BJ (cell line): ENCODE measurements at regions not wholly inside any gene's neighbourhood (a gene's known extent, or its start where the extent isn't known, plus 50 kb on each side); places are given as distances from the start of the nearest gene placed in this dataset.
"Not testable (repeated sequence)": the region's sequence is repeated elsewhere in the genome, so short reads cannot be mapped to it uniquely, and the experiment has no call there.

ENCODE experiments used
- CTCF ChIA-PET: fragments of 350-600 bp; formaldehyde crosslinking; extraction: SDS; loops from one replicate; lab custom pipeline; 2021; ENCODE audit warnings: antibody characterized with exemption, inconsistent platforms; lab: Yijun Ruan, JAX
- POLR2A ChIA-PET: fragments of 300-600 bp; sonication (Branson Sonifier 250); formaldehyde crosslinking; extraction: SDS; loops from one replicate; lab custom pipeline; 2021; ENCODE audit warnings: antibody characterized with exemption; lab: Charles Lee
- DNase-seq: peaks from one replicate; pipeline ENCODE4 v3.0.0-alpha.2; 2011; ENCODE audit warnings: low read depth
- H3K27me3 ChIP-seq: 2 replicates; pipeline ENCODE4 v1.6.0; 2011; ENCODE audit warnings: low read length; ENCODE audit not compliant: control insufficient read depth, insufficient read depth
- H3K36me3 ChIP-seq: 2 replicates; pipeline ENCODE4 v1.5.1; 2011; ENCODE audit warnings: low read length; ENCODE audit not compliant: control insufficient read depth, insufficient read depth
- H3K4me3 ChIP-seq: 2 replicates; pipeline ENCODE4 v1.5.1; 2011; ENCODE audit warnings: low read depth, mild to moderate bottlenecking, control low read depth, low read length
- TF ChIP-seq, protein P1 (sequence below): IDR thresholded peaks from 2 replicates; pipeline ENCODE4 v1.5.1; 2011; ENCODE audit warnings: low read depth, mild to moderate bottlenecking, control low read depth, inconsistent platforms, low read length, moderate library complexity; ENCODE audit not compliant: insufficient read depth

DNA sequence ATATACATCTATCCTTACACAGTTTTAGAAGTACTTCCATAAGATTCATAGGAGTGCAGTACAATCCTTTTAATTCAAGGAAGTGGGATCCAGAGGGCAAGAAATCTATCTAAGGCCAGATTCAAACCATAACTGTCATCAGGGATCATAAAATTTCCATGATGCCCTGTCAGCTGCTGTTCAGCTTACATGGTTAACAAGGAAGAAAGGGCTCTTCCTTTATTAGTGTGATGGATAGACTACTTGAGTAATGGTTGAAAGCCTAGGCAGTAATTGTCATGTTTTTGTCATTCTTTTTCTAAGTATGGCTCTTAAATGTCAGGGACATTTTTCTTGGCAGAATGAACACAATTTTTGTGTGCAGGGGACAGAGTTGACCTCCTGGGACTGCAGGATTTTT, 159.8 kb upstream of the CXCL13 start:
- DNase-seq, result no peak
- no peak overlapping the region for H3K4me3 ChIP-seq
- TF ChIP-seq, protein P1, sequence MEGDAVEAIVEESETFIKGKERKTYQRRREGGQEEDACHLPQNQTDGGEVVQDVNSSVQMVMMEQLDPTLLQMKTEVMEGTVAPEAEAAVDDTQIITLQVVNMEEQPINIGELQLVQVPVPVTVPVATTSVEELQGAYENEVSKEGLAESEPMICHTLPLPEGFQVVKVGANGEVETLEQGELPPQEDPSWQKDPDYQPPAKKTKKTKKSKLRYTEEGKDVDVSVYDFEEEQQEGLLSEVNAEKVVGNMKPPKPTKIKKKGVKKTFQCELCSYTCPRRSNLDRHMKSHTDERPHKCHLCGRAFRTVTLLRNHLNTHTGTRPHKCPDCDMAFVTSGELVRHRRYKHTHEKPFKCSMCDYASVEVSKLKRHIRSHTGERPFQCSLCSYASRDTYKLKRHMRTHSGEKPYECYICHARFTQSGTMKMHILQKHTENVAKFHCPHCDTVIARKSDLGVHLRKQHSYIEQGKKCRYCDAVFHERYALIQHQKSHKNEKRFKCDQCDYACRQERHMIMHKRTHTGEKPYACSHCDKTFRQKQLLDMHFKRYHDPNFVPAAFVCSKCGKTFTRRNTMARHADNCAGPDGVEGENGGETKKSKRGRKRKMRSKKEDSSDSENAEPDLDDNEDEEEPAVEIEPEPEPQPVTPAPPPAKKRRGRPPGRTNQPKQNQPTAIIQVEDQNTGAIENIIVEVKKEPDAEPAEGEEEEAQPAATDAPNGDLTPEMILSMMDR, result no peak
- no peaks in the 10 kb centered on the region for H3K27me3 ChIP-seq
- POLR2A ChIA-PET, result no interaction called here
- no peaks in the 10 kb centered on the region for H3K36me3 ChIP-seq
- CTCF ChIA-PET, result no interaction called here

DNA sequence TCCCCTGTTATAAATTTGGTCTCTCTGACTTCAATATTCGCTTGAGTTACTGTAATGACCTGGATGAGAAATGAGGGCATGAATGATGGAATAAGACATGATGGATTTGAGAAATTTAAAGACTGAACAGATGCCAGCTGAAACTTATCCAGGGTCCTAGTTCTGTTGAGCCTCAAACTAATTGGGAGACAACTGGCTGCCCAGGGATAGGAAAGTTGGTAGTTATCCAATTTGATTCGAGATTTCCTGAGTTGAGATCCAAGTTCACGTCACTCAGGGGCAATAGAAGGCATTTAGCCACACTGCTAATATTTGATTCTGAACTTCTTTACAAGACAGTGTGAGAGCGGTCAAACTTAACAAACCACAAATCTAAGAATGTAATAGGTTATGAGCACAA, 159.0 kb upstream of the CXCL13 start:
- Histone ChIP-seq H3K36me3 (no peaks in the 10 kb centered on the region), H3K4me3 (no peak overlapping the region), H3K27me3 (no peaks in the 10 kb centered on the region)
- POLR2A ChIA-PET, result no interaction called here
- TF ChIP-seq, protein P1, result no peak
- DNase-seq, result no peak
- CTCF ChIA-PET, result interaction anchor here (0.6 kb wide), 1 partner anchor 42 kb away, joined by 3 read pairs; no protein-coding TSS in a partner anchor

DNA sequence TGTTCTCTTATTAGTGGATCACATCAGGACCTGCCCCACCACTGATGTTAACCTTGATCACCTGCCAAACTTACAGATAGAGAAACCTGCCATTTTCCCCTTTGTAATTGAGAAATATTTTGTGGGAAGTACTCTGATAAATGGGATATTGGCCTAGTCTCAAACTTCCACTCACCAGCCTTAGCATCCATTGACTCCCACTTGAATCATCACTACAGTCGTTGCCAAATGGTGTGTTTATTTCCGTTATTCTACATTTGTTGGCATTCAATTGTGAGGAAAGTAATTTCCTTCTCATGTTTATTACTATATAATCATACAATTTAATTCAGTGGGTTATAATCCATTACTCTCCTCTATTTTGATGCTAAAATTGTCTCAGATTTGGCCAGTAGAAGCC, 156.4 kb upstream of the CXCL13 start:
- no peak for DNase-seq
- ChIA-PET CTCF (no interaction called here), POLR2A (no interaction called here)
- no peaks in the 10 kb centered on the region for H3K36me3 ChIP-seq
- TF ChIP-seq, protein P1, result no peak
- H3K27me3 ChIP-seq, result no peaks in the 10 kb centered on the region
- H3K4me3 ChIP-seq, result no peak overlapping the region

DNA sequence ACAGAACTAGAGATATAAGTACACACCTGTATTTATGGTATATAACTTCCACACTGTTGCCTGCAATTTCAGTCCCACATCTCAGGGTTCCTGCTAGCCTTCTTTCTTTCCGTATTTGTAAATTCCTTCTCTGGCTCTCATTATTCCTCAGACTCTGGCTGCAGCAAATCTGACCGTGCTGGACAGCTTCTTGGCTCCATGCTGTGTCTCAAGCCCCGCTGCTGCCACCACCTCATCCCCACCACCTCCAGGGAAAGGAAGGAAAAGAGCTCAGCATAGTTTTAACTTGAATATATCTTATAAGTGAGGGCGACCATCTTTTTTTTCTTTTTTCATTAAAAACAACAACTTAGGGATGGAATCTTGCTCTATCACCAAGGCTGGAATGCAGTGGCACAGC, 155.6 kb upstream of the CXCL13 start:
- CTCF ChIA-PET, result interaction anchor here (1.0 to 2.0 kb wide), 2 partner anchors 15 to 16 kb away, joined by 3 to 8 read pairs; no protein-coding TSS in a partner anchor

DNA sequence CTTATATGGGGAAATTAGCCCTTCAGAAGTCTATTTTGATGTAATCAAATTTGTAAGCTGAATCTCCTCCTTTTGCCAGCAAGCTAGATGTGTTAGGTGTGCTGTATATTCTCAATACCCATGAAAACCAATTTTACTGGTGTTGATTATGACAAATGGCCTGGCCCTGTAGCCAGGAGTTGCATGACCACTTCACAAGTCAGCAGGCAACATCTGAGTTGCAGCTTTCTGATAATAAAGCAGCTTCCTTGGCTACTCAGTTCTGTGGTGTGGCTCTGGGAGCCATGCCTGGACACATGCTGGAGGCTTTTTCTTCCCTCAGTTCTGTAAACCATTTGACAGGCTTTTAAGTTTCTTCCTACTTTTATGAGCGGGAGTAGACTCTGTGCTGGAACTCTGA, 154.1 kb upstream of the CXCL13 start:
- TF ChIP-seq, protein P1, result no peak
- Histone ChIP-seq H3K36me3 (no peaks in the 10 kb centered on the region), H3K4me3 (no peak overlapping the region), H3K27me3 (no peaks in the 10 kb centered on the region)
- ChIA-PET CTCF (interaction anchor here (1.1 to 2.0 kb wide), 2 partner anchors 13 to 150 kb away, joined by 4 to 8 read pairs; no protein-coding TSS in a partner anchor), POLR2A (no interaction called here)
- no peak for DNase-seq

More for the DNA sequence above, 155.6 kb upstream of the CXCL13 start:
- H3K36me3 ChIP-seq, result no peaks in the 10 kb centered on the region
- H3K27me3 ChIP-seq, result no peaks in the 10 kb centered on the region
- TF ChIP-seq, protein P1, result no peak
- no peak overlapping the region for H3K4me3 ChIP-seq
- POLR2A ChIA-PET, result no interaction called here
- no peak for DNase-seq

DNA sequence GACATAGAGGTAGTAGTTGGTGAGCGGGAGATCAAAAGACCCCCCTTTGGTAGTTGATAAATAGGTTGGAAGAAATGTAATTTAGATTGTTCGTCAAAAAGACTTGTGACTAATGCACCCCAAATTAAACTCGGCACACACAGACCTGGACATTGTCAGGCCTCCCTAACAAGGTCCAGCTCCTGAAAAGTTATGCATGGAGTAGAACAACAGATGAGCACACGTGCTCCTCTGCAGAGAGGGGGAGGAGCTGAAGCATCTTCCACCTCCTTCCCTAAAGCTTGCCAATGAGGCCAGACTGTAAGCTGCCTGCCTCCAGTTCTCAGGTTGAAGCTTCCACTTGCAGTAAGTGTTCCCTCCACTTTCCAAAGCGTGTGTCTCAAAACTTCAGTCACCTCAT, 153.5 kb upstream of the CXCL13 start:
- H3K36me3 ChIP-seq, H3K4me3 ChIP-seq, DNase-seq, POLR2A ChIA-PET, H3K27me3 ChIP-seq, CTCF ChIA-PET: not testable (repeated sequence)
